ENCODE measurements at regions not wholly inside any gene's neighbourhood (a gene's known extent, or its start where the extent isn't known, plus 50 kb on each side); places are given as distances from the start of the nearest gene placed in this dataset.

- intact Hi-C loops (cut with DNase I): no loop called here
- TF ChIP-seq POLR2A (IDR thresholded peaks at IDR 0.05) (no peak), EP300 (IDR thresholded peaks at IDR 0.05) (no peak), POLR2AphosphoS5 (IDR thresholded peaks at IDR 0.05) (no peak), CTCF (IDR thresholded peaks at IDR 0.05) (no peak)
- no peaks in the 10 kb centered on the region for H3K36me3 ChIP-seq
- no peaks in the 10 kb centered on the region for H3K4me1 ChIP-seq
- WGBS, 2 donors: 81 to 82% methylated on average over 4 of the region's 4 CpGs
- DNase-seq: no peak
- H3K9me3 ChIP-seq: no peaks in the 10 kb centered on the region
- H3K27ac ChIP-seq: no peak overlapping the region
- H3K27me3 ChIP-seq: no peaks in the 10 kb centered on the region
- no peak overlapping the region for H3K4me3 ChIP-seq
Observed at GRCh38 chr3:14346642-14347041, 55.8 kb upstream of the SLC6A6 start.

GRCh38 chr3:14347110-14347509 lies 55.3 kb upstream of the SLC6A6 start:
- Histone ChIP-seq H3K27me3 (no peaks in the 10 kb centered on the region), H3K36me3 (no peaks in the 10 kb centered on the region), H3K9me3 (no peaks in the 10 kb centered on the region), H3K4me3 (no peak overlapping the region), H3K4me1 (no peaks in the 10 kb centered on the region), H3K27ac (no peak overlapping the region)
- intact Hi-C loops (cut with DNase I): no loop called here
- no peak for TF ChIP-seq POLR2AphosphoS5 (IDR thresholded peaks at IDR 0.05)
- no peak for TF ChIP-seq CTCF (IDR thresholded peaks at IDR 0.05)
- no peak for TF ChIP-seq EP300 (IDR thresholded peaks at IDR 0.05)
- no peak for TF ChIP-seq POLR2A (IDR thresholded peaks at IDR 0.05)
- WGBS, 2 donors: 86 to 87% methylated on average over 7 of the region's 7 CpGs
- DNase-seq: no peak

- H3K36me3 ChIP-seq: no peaks in the 10 kb centered on the region
- intact Hi-C loops (cut with DNase I): no loop called here
- WGBS, 2 donors: 84 to 85% methylated on average over 6 of the region's 6 CpGs
Observed at GRCh38 chr3:14351617-14352001, 50.8 kb upstream of the SLC6A6 start.

GRCh38 chr3:14352002-14352627 lies 50.3 kb upstream of the SLC6A6 start:
- intact Hi-C loops (cut with DNase I): no loop called here
- Histone ChIP-seq H3K4me3 (no peak overlapping the region), H3K36me3 (no peaks in the 10 kb centered on the region), H3K27ac (no peak overlapping the region), H3K27me3 (no peaks in the 10 kb centered on the region), H3K9me3 (no peaks in the 10 kb centered on the region), H3K4me1 (no peaks in the 10 kb centered on the region)
- 88 to 92% methylated on average over 13 of the region's 13 CpGs for WGBS, 2 donors
- TF ChIP-seq CTCF (IDR thresholded peaks at IDR 0.05): no peak
- no peak for TF ChIP-seq POLR2A (IDR thresholded peaks at IDR 0.05)
- TF ChIP-seq EP300 (IDR thresholded peaks at IDR 0.05): no peak
- TF ChIP-seq POLR2AphosphoS5 (IDR thresholded peaks at IDR 0.05): no peak
- DNase-seq: no peak

More at GRCh38 chr3:14351617-14352001, 50.8 kb upstream of the SLC6A6 start:
- no peak for DNase-seq
- TF ChIP-seq EP300 (IDR thresholded peaks at IDR 0.05) (no peak), POLR2A (IDR thresholded peaks at IDR 0.05) (no peak), CTCF (IDR thresholded peaks at IDR 0.05) (no peak), POLR2AphosphoS5 (IDR thresholded peaks at IDR 0.05) (no peak)
- Histone ChIP-seq H3K4me3 (no peak overlapping the region), H3K4me1 (no peaks in the 10 kb centered on the region), H3K27ac (no peak overlapping the region), H3K9me3 (no peaks in the 10 kb centered on the region), H3K27me3 (no peaks in the 10 kb centered on the region)
